Testis (tissue), 2 donors: ENCODE measurements at regions not wholly inside any gene's neighbourhood (a gene's known extent, or its start where the extent isn't known, plus 50 kb on each side); places are given as distances from the start of the nearest gene placed in this dataset.

ENCODE experiments used
- POLR2A ChIP-seq: fragments of 450-650 bp; IDR thresholded peaks from one replicate; pipeline ENCODE4 v1.6.1; 2017; ENCODE audit warnings: antibody characterized with exemption, mild to moderate bottlenecking, moderate library complexity
- TF ChIP-seq, protein P1 (sequence below), 3 experiments: fragments of 450-650 bp in 2 of 3; fragments of 200-600 bp in 1 of 3; sonication (generic) in 1 of 3; IDR thresholded peaks; one replicate each; pipeline ENCODE4 v1.5.1; 2016 to 2019; ENCODE audit warnings: antibody characterized with exemption in 3 of 3, mild to moderate bottlenecking in 2 of 3, moderate library complexity in 1 of 3

DNA sequence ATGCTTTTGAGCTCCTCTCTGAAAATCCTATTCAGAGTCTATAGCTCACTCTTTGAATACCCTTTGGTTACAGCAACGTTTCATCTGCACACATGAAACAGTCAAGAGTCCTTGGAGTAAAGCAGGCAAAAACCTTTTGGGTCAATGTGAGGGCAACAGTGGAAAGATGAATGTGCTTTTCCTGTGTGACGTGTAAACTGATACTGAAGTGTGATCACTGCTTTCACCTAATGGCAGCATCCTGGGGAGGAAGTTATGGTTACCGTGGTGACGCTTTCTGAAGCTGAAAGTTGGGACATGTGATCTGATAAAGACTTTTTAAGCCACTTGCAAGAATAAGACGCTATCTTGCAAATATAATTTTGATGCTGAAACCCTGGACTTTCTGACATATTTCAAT, 160.0 kb downstream of the SEC16B start:
- TF ChIP-seq, protein P1, sequence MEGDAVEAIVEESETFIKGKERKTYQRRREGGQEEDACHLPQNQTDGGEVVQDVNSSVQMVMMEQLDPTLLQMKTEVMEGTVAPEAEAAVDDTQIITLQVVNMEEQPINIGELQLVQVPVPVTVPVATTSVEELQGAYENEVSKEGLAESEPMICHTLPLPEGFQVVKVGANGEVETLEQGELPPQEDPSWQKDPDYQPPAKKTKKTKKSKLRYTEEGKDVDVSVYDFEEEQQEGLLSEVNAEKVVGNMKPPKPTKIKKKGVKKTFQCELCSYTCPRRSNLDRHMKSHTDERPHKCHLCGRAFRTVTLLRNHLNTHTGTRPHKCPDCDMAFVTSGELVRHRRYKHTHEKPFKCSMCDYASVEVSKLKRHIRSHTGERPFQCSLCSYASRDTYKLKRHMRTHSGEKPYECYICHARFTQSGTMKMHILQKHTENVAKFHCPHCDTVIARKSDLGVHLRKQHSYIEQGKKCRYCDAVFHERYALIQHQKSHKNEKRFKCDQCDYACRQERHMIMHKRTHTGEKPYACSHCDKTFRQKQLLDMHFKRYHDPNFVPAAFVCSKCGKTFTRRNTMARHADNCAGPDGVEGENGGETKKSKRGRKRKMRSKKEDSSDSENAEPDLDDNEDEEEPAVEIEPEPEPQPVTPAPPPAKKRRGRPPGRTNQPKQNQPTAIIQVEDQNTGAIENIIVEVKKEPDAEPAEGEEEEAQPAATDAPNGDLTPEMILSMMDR (IDR thresholded peaks at IDR 0.05): no peak
- no peak for TF ChIP-seq POLR2A
